ENCODE measurements at regions not wholly inside any gene's neighbourhood (a gene's known extent, or its start where the extent isn't known, plus 50 kb on each side); places are given as distances from the start of the nearest gene placed in this dataset.
"Not testable (repeated sequence)": the region's sequence is repeated elsewhere in the genome, so short reads cannot be mapped to it uniquely, and the experiment has no call there.

DNA sequence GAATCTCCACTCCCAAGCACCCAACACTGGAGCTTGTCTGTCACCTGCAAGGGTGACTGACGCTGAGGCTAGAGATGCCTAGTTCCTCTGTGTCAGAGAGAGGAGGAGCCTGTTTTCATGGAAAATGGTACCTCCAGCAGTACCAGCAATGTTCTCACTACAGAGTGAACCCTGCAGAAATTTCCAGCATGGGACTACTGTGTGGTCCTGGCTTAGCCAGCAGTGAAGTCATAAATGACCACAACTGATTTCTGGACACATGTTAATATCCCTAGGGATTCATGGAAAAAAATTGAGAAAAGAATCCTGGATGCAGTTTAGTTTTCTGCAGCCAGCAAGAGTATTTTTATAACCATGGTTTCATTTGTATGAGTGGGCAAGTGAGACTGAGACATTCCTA lies 468.1 kb downstream of the CD83 start:
- no CpG with 5 or more reads among the region's 1 CpG for WGBS (ENCODE audit: insufficient coverage, insufficient read length)
- no peak overlapping the region for H3K27ac ChIP-seq (ENCODE audit: low read length)
- no peaks in the 10 kb centered on the region for H3K36me3 ChIP-seq (ENCODE audit: control insufficient read depth, insufficient read depth, low read length)
- no peaks in the 10 kb centered on the region for H3K27me3 ChIP-seq (ENCODE audit: control insufficient read depth, insufficient read depth, low read length)
- no peaks in the 10 kb centered on the region for H3K9me3 ChIP-seq (ENCODE audit: control insufficient read depth, insufficient read depth, low read length)
- H3K4me1 ChIP-seq (ENCODE audit: control insufficient read depth, insufficient read depth, low read length): no peaks in the 10 kb centered on the region
- DNase-seq (ENCODE audit: low read depth, low spot score): no peak
- H3K4me3 ChIP-seq (ENCODE audit: low read length): no peak overlapping the region

GRCh38 chr6:14589175-14589574 lies 471.6 kb downstream of the CD83 start:
- H3K36me3 ChIP-seq (ENCODE audit: control insufficient read depth, insufficient read depth, low read length): no peaks in the 10 kb centered on the region
- H3K27ac ChIP-seq (ENCODE audit: low read length): no peak overlapping the region
- H3K27me3 ChIP-seq (ENCODE audit: control insufficient read depth, insufficient read depth, low read length): no peaks in the 10 kb centered on the region
- no CpG with 5 or more reads among the region's 6 CpGs for WGBS (ENCODE audit: insufficient coverage, insufficient read length)
- DNase-seq (ENCODE audit: low read depth, low spot score): no peak
- H3K4me1 ChIP-seq (ENCODE audit: control insufficient read depth, insufficient read depth, low read length): no peaks in the 10 kb centered on the region
- no peaks in the 10 kb centered on the region for H3K9me3 ChIP-seq (ENCODE audit: control insufficient read depth, insufficient read depth, low read length)
- no peak overlapping the region for H3K4me3 ChIP-seq (ENCODE audit: low read length)

- Histone ChIP-seq H3K27me3 (ENCODE audit: control insufficient read depth, insufficient read depth, low read length) (no peaks in the 10 kb centered on the region), H3K36me3 (ENCODE audit: control insufficient read depth, insufficient read depth, low read length) (no peaks in the 10 kb centered on the region), H3K4me1 (ENCODE audit: control insufficient read depth, insufficient read depth, low read length) (no peaks in the 10 kb centered on the region), H3K27ac (ENCODE audit: low read length) (no peak overlapping the region), H3K9me3 (ENCODE audit: control insufficient read depth, insufficient read depth, low read length) (no peaks in the 10 kb centered on the region), H3K4me3 (ENCODE audit: low read length) (no peak overlapping the region)
- no peak for DNase-seq (ENCODE audit: low read depth, low spot score)
- no CpG with 5 or more reads among the region's 6 CpGs for WGBS (ENCODE audit: insufficient coverage, insufficient read length)
These were observed 473.0 kb downstream of the CD83 start for GRCh38 chr6:14590586-14590985.

DNA sequence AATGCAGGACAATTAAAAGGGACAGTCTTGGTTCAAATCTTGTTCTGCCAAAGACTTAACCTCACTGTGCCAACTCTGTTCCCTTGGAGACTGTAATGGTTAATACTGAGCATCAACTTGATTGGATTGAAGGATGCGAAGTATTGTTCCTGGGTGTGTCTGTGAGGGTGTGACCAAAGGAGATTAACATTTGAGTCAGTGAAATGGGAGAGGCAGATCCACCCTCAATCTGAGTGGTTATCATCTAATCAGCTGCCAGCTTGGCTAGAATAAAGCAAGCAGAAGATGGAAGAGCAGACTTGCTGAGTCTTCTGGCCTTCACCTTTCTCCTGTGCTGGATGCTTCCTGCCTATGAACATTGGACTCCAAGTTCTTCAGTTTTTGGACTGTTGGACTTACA lies 474.4 kb downstream of the CD83 start:
- H3K27me3 ChIP-seq (ENCODE audit: control insufficient read depth, insufficient read depth, low read length): no peaks in the 10 kb centered on the region
- no CpG with 5 or more reads among the region's 1 CpG for WGBS (ENCODE audit: insufficient coverage, insufficient read length)
- H3K4me3 ChIP-seq (ENCODE audit: low read length): no peak overlapping the region
- H3K9me3 ChIP-seq (ENCODE audit: control insufficient read depth, insufficient read depth, low read length): no peaks in the 10 kb centered on the region
- DNase-seq (ENCODE audit: low read depth, low spot score): no peak
- no peak overlapping the region for H3K27ac ChIP-seq (ENCODE audit: low read length)
- no peaks in the 10 kb centered on the region for H3K36me3 ChIP-seq (ENCODE audit: control insufficient read depth, insufficient read depth, low read length)
- H3K4me1 ChIP-seq (ENCODE audit: control insufficient read depth, insufficient read depth, low read length): no peaks in the 10 kb centered on the region

- H3K36me3 ChIP-seq (ENCODE audit: control insufficient read depth, insufficient read depth, low read length): no peaks in the 10 kb centered on the region
- no peaks in the 10 kb centered on the region for H3K27me3 ChIP-seq (ENCODE audit: control insufficient read depth, insufficient read depth, low read length)
- H3K4me3 ChIP-seq (ENCODE audit: low read length): no peak overlapping the region
- H3K27ac ChIP-seq (ENCODE audit: low read length): no peak overlapping the region
- H3K9me3 ChIP-seq (ENCODE audit: control insufficient read depth, insufficient read depth, low read length): no peaks in the 10 kb centered on the region
- no peaks in the 10 kb centered on the region; the same call in 1 of the 2 replicates for H3K4me1 ChIP-seq (ENCODE audit: control insufficient read depth, insufficient read depth, low read length)
- no peak for DNase-seq (ENCODE audit: low read depth, low spot score)
- WGBS (ENCODE audit: insufficient coverage, insufficient read length): no CpG with 5 or more reads among the region's 4 CpGs
These were observed 475.7 kb downstream of the CD83 start for GRCh38 chr6:14593286-14593685.

GRCh38 chr6:14595751-14596150 lies 478.2 kb downstream of the CD83 start:
- Histone ChIP-seq H3K27me3 (ENCODE audit: control insufficient read depth, insufficient read depth, low read length) (no peaks in the 10 kb centered on the region), H3K36me3 (ENCODE audit: control insufficient read depth, insufficient read depth, low read length) (no peaks in the 10 kb centered on the region), H3K27ac (ENCODE audit: low read length) (no peak overlapping the region), H3K4me1 (ENCODE audit: control insufficient read depth, insufficient read depth, low read length) (no peaks in the 10 kb centered on the region; the same call in 1 of the 2 replicates), H3K4me3 (ENCODE audit: low read length) (no peak overlapping the region), H3K9me3 (ENCODE audit: control insufficient read depth, insufficient read depth, low read length) (no peaks in the 10 kb centered on the region)
- DNase-seq (ENCODE audit: low read depth, low spot score): no peak
- WGBS (ENCODE audit: insufficient coverage, insufficient read length): no CpG with 5 or more reads among the region's 2 CpGs

DNA sequence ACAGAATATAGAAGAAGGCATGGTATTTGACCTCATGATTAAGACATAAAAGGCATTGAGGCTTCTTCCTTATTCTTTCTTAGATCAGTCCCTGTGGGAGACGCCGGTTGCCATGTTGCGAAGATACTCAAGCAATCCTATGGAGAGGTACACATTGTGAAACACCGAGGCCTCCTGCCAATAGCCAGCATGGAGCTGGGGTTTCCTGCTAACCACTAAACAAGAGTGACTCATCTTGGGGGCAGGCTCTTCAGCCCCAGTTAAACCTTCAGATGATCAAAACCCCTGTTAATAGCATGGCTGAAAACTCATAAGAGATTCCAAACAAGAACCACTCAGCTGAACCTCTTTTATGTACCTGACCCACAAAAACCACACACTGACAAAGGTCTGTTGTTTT lies 478.8 kb downstream of the CD83 start:
- Histone ChIP-seq H3K4me3 (ENCODE audit: low read length) (no peak overlapping the region), H3K4me1 (ENCODE audit: control insufficient read depth, insufficient read depth, low read length) (no peaks in the 10 kb centered on the region; the same call in 1 of the 2 replicates), H3K27ac (ENCODE audit: low read length) (no peak overlapping the region), H3K27me3 (ENCODE audit: control insufficient read depth, insufficient read depth, low read length) (no peaks in the 10 kb centered on the region), H3K36me3 (ENCODE audit: control insufficient read depth, insufficient read depth, low read length) (no peaks in the 10 kb centered on the region), H3K9me3 (ENCODE audit: control insufficient read depth, insufficient read depth, low read length) (no peaks in the 10 kb centered on the region)
- DNase-seq (ENCODE audit: low read depth, low spot score): no peak
- no CpG with 5 or more reads among the region's 4 CpGs for WGBS (ENCODE audit: insufficient coverage, insufficient read length)

DNA sequence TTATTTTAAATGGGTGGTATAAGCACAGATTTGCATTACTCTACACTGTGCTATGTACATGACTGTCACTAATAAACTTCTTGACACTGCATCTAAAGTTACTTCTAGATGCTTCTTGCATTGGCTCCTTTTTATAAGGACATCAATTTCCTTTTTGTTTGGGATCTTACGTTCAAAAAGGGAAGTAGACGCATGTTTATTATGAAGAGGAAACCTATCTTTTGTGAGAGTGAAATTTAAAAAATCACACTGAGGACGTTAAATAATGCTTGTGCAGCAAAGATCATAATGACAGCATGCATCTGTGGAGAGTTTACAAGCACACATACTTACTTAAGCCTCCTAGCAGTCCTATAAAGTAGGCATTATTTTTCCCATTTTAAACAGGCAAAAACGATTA lies 479.5 kb downstream of the CD83 start:
- no peak for DNase-seq (ENCODE audit: low read depth, low spot score)
- Histone ChIP-seq H3K4me3 (ENCODE audit: low read length) (no peak overlapping the region), H3K27me3 (ENCODE audit: control insufficient read depth, insufficient read depth, low read length) (no peaks in the 10 kb centered on the region), H3K27ac (ENCODE audit: low read length) (no peak overlapping the region), H3K9me3 (ENCODE audit: control insufficient read depth, insufficient read depth, low read length) (no peaks in the 10 kb centered on the region), H3K4me1 (ENCODE audit: control insufficient read depth, insufficient read depth, low read length) (no peaks in the 10 kb centered on the region; the same call in 1 of the 2 replicates), H3K36me3 (ENCODE audit: control insufficient read depth, insufficient read depth, low read length) (no peaks in the 10 kb centered on the region)
- WGBS (ENCODE audit: insufficient coverage, insufficient read length): no CpG with 5 or more reads among the region's 4 CpGs

DNA sequence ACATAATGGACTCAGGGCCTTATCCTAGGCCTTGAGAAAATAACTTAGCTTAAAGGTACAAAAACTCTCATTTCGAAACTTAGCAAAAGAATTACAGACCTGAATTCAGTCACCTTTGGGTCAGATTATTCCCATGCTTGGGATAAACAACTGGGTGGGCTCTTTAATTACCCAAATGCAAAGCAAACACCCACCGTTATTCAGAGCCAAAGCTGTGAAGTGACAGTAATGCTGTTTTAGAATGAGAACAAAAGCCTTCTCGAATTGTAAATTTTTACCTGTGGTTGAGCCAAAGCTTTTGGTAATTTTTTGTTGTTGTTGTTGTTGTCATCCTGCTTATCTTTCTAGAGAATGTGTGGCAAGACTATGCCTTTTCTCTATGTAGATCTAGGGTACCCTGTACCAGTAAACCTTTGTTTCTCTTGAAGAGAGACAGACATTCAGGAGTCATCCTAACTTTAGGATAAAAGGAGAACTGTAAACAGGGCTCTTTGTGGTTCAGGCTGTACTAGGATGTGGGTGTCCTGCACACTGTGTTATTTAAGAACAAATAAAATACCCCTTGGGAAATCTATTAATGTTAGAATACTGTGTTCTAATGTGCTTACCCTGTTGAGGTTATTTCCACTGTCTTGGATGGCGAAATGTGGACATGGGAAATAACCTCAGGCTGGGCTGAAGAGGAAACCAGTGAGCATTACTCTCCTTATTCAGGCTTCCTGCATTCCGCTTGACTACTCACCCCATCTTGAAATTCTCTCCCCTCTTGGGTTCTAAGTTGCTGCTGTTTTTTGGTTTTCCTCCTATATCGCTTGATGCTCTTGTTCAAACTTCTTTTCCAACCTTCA lies 480.7 kb downstream of the CD83 start:
- H3K9me3 ChIP-seq (ENCODE audit: control insufficient read depth, insufficient read depth, low read length): no peaks in the 10 kb centered on the region
- no peaks in the 10 kb centered on the region for H3K36me3 ChIP-seq (ENCODE audit: control insufficient read depth, insufficient read depth, low read length)
- H3K4me3 ChIP-seq (ENCODE audit: low read length): no peak overlapping the region
- H3K27ac ChIP-seq (ENCODE audit: low read length): no peak overlapping the region
- H3K27me3 ChIP-seq (ENCODE audit: control insufficient read depth, insufficient read depth, low read length): no peaks in the 10 kb centered on the region
- no peaks in the 10 kb centered on the region; the same call in 1 of the 2 replicates for H3K4me1 ChIP-seq (ENCODE audit: control insufficient read depth, insufficient read depth, low read length)
- no peak for DNase-seq (ENCODE audit: low read depth, low spot score)
- WGBS (ENCODE audit: insufficient coverage, insufficient read length): no CpG with 5 or more reads among the region's 6 CpGs

GRCh38 chr6:14600306-14600705 lies 482.7 kb downstream of the CD83 start:
- H3K36me3 ChIP-seq (ENCODE audit: control insufficient read depth, insufficient read depth, low read length); H3K4me1 ChIP-seq (ENCODE audit: control insufficient read depth, insufficient read depth, low read length); H3K27ac ChIP-seq (ENCODE audit: low read length); H3K27me3 ChIP-seq (ENCODE audit: control insufficient read depth, insufficient read depth, low read length); H3K9me3 ChIP-seq (ENCODE audit: control insufficient read depth, insufficient read depth, low read length); DNase-seq (ENCODE audit: low read depth, low spot score); H3K4me3 ChIP-seq (ENCODE audit: low read length): not testable (repeated sequence)
- no CpG with 5 or more reads among the region's 8 CpGs for WGBS (ENCODE audit: insufficient coverage, insufficient read length)

DNA sequence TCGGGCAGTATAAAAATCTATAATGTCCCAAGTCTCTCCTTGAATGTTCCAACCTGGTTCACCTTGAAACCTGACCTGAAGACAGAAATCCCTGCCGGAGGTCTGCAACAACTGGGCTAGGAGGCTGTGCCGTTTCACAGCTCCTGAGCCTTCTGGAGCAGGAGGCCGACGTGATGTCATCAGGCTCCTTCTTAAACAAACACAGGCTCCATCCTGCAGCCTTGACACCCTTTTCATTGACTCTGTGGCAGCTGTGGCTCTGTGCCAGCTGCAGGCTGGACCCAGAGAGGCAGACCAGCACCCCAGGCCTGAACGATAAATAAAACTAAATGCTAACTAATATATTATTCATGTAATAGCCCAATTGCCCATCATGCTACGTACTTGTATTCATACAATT lies 483.9 kb downstream of the CD83 start:
- H3K4me3 ChIP-seq (ENCODE audit: low read length): no peak overlapping the region

More for the DNA sequence above, 483.9 kb downstream of the CD83 start:
- Histone ChIP-seq H3K9me3 (ENCODE audit: control insufficient read depth, insufficient read depth, low read length) (no peaks in the 10 kb centered on the region), H3K27ac (ENCODE audit: low read length) (no peak overlapping the region), H3K27me3 (ENCODE audit: control insufficient read depth, insufficient read depth, low read length) (no peaks in the 10 kb centered on the region), H3K4me1 (ENCODE audit: control insufficient read depth, insufficient read depth, low read length) (peaks cover 2% of the 10 kb centered on the region), H3K36me3 (ENCODE audit: control insufficient read depth, insufficient read depth, low read length) (no peaks in the 10 kb centered on the region)
- no peak for DNase-seq (ENCODE audit: low read depth, low spot score)
- WGBS (ENCODE audit: insufficient coverage, insufficient read length): no CpG with 5 or more reads among the region's 7 CpGs
